Stimulated activated CD8-positive, alpha-beta memory T cell treated with anti-CD3 and anti-CD28 coated beads, Interleukin-7, amount 100 ng/mL, for 48 hours (primary cell): ENCODE measurements at regions not wholly inside any gene's neighbourhood (a gene's known extent, or its start where the extent isn't known, plus 50 kb on each side); places are given as distances from the start of the nearest gene placed in this dataset.

Experiments
- DNase-seq, 2 donors: peaks; one replicate each; pipeline ENCODE4 v3.0.0-alpha.2; 2020; ENCODE audit warnings: low read depth in 1 of 2; ENCODE audit errors: extremely low read depth in 1 of 2

GRCh38 chr1:232484856-232485255 is 145.1 kb downstream of the SIPA1L2 start:
- no peak for DNase-seq

- DNase-seq, result no peak
Measured at GRCh38 chr1:232483826-232484225, 146.1 kb downstream of the SIPA1L2 start.

- DNase-seq, result no peak
Measured at GRCh38 chr1:232481091-232481490, 148.8 kb downstream of the SIPA1L2 start.

- DNase-seq, result no peak
Measured at GRCh38 chr1:232477728-232478127, 152.2 kb downstream of the SIPA1L2 start.

- DNase-seq, result no peak
Measured at GRCh38 chr1:232476538-232476950, 153.4 kb downstream of the SIPA1L2 start.

GRCh38 chr1:232474826-232475225 is 155.1 kb downstream of the SIPA1L2 start:
- DNase-seq, result no peak

GRCh38 chr1:232473900-232474299 is 156.0 kb downstream of the SIPA1L2 start:
- DNase-seq, result no peak

GRCh38 chr1:232473324-232473723 is 156.6 kb downstream of the SIPA1L2 start:
- no peak for DNase-seq

- DNase-seq, result no peak
Measured at GRCh38 chr1:232472485-232473041, 157.4 kb downstream of the SIPA1L2 start.

- no peak for DNase-seq
Measured at GRCh38 chr1:232471250-232471649, 158.7 kb downstream of the SIPA1L2 start.

GRCh38 chr1:232470711-232471110 is 159.2 kb downstream of the SIPA1L2 start:
- DNase-seq, result no peak

GRCh38 chr1:232468249-232468648 is 161.7 kb downstream of the SIPA1L2 start:
- DNase-seq, result no peak

- no peak for DNase-seq
Measured at GRCh38 chr1:232467073-232467760, 162.7 kb downstream of the SIPA1L2 start.

GRCh38 chr1:232464325-232464724 is 165.6 kb downstream of the SIPA1L2 start:
- no peak for DNase-seq

- DNase-seq, result no peak
Measured at GRCh38 chr1:232463225-232463624, 166.7 kb downstream of the SIPA1L2 start.

GRCh38 chr1:232462213-232462612 is 167.7 kb downstream of the SIPA1L2 start:
- DNase-seq, result no peak

- no peak for DNase-seq
Measured at GRCh38 chr1:232459826-232460225, 170.1 kb downstream of the SIPA1L2 start.

- no peak for DNase-seq
Measured at GRCh38 chr1:232459087-232459486, 170.8 kb downstream of the SIPA1L2 start.

GRCh38 chr1:232457595-232457994 is 172.3 kb downstream of the SIPA1L2 start:
- DNase-seq, result no peak

GRCh38 chr1:232456714-232457113 is 173.2 kb downstream of the SIPA1L2 start:
- DNase-seq, result no peak

- no peak for DNase-seq
Measured at GRCh38 chr1:232454227-232454886, 175.6 kb downstream of the SIPA1L2 start.

GRCh38 chr1:232452736-232453440 is 177.0 kb downstream of the SIPA1L2 start:
- no peak for DNase-seq
